ENCODE measurements at regions not wholly inside any gene's neighbourhood (a gene's known extent, or its start where the extent isn't known, plus 50 kb on each side); places are given as distances from the start of the nearest gene placed in this dataset.

DNA sequence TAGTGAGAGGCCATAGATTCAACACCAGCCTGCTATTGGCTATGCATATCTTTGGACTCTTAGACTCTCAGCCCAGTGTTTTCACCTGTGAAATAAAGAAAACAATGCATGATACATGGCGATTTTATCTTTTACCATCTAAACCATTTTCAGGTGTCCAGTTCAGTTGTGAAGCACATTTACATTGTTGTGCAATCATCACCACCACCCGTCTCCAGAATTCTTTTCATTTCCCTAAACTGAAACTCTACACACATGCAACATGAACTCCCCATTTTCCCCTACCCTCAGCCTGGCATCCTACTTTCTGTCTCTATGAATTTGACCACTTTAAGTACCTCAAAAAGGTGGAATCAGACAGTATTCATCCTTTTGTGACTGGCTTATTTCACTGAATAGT, 420.6 kb downstream of the MED10 start:
- TF ChIP-seq EZH2 (IDR thresholded peaks at IDR 0.05; ENCODE audit: insufficient read depth, poor library complexity, severe bottlenecking): no peak
- no peak for TF ChIP-seq EZH2phosphoT487 (IDR thresholded peaks at IDR 0.05; ENCODE audit: insufficient read depth, low read depth)

Measured in GM23248 (cell line).